ENCODE measurements at regions not wholly inside any gene's neighbourhood (a gene's known extent, or its start where the extent isn't known, plus 50 kb on each side); places are given as distances from the start of the nearest gene placed in this dataset.

DNA sequence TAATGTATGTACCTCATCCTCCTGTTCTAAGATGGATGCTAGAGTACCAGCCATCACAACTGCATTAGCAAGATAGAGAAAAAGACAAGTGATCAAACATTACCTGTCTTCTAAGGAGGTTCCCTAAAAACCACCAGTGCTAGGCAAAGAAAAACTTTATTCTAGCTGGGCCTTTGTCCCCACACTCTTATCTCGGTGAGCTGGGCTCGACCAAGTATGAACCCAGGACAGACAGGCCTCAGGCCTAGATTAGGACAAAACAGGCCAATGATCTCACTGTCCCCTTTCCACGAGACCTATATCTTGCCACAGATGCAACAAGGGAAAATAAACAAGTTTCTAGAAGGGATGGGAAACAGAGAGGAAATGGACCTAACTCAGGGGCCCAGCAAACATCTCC is 127.6 kb upstream of the PKDCC start:
- TF ChIP-seq, protein P1, sequence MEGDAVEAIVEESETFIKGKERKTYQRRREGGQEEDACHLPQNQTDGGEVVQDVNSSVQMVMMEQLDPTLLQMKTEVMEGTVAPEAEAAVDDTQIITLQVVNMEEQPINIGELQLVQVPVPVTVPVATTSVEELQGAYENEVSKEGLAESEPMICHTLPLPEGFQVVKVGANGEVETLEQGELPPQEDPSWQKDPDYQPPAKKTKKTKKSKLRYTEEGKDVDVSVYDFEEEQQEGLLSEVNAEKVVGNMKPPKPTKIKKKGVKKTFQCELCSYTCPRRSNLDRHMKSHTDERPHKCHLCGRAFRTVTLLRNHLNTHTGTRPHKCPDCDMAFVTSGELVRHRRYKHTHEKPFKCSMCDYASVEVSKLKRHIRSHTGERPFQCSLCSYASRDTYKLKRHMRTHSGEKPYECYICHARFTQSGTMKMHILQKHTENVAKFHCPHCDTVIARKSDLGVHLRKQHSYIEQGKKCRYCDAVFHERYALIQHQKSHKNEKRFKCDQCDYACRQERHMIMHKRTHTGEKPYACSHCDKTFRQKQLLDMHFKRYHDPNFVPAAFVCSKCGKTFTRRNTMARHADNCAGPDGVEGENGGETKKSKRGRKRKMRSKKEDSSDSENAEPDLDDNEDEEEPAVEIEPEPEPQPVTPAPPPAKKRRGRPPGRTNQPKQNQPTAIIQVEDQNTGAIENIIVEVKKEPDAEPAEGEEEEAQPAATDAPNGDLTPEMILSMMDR (conservative IDR thresholded peaks at IDR 0.05; ENCODE audit: low read depth, low read length) = no peak
- TF ChIP-seq EZH2 (IDR thresholded peaks at IDR 0.05; ENCODE audit: borderline replicate concordance, low read depth, low read length, poor library complexity, severe bottlenecking) = no peak

All from A673 (cell line).